Esophagus muscularis mucosa (tissue), 3 donors: ENCODE measurements at regions not wholly inside any gene's neighbourhood (a gene's known extent, or its start where the extent isn't known, plus 50 kb on each side); places are given as distances from the start of the nearest gene placed in this dataset.

Experiments
- POLR2A ChIP-seq: fragments of 450-650 bp; IDR thresholded peaks from one replicate; pipeline ENCODE4 v1.6.1; 2017; ENCODE audit warnings: antibody characterized with exemption, moderate library complexity, mild to moderate bottlenecking, low read depth
- POLR2AphosphoS5 ChIP-seq, 2 donors: sonication (generic); formaldehyde crosslinking; IDR thresholded peaks; one replicate each; pipeline ENCODE4 v1.6.1; 2017; ENCODE audit warnings: antibody characterized with exemption in 2 of 2
- TF ChIP-seq, protein P1 (sequence below), 3 experiments: fragments of 200-600 bp in 2 of 3; fragments of 450-650 bp in 1 of 3; sonication (generic) in 2 of 3; IDR thresholded peaks; one replicate each; pipeline ENCODE4 v1.5.1; 2017 to 2019; ENCODE audit warnings: antibody characterized with exemption in 3 of 3, mild to moderate bottlenecking in 2 of 3, moderate library complexity in 1 of 3

DNA sequence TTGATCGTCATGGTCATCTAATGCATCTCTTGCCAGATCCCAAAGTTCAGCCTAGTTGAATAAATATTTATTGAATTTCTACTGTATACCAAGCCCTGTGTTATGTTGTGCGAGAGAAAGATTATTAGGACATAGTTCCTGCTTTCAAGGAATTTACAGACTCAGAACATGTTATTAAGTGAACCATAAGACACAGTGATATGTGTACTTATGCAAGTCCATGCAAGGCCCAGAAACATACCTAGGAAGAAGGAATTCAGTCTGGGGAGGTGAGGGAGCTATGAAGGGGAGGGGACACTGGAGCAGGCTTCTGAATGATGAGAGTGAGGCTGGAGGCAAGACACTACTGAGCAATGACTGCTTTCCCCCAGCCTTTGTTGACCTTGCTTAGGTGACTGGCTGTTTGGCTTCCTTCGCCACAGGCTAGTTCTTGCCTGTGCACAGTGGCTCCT is 81.4 kb downstream of the ACAA2 start:
- TF ChIP-seq, protein P1, sequence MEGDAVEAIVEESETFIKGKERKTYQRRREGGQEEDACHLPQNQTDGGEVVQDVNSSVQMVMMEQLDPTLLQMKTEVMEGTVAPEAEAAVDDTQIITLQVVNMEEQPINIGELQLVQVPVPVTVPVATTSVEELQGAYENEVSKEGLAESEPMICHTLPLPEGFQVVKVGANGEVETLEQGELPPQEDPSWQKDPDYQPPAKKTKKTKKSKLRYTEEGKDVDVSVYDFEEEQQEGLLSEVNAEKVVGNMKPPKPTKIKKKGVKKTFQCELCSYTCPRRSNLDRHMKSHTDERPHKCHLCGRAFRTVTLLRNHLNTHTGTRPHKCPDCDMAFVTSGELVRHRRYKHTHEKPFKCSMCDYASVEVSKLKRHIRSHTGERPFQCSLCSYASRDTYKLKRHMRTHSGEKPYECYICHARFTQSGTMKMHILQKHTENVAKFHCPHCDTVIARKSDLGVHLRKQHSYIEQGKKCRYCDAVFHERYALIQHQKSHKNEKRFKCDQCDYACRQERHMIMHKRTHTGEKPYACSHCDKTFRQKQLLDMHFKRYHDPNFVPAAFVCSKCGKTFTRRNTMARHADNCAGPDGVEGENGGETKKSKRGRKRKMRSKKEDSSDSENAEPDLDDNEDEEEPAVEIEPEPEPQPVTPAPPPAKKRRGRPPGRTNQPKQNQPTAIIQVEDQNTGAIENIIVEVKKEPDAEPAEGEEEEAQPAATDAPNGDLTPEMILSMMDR (IDR thresholded peaks at IDR 0.05): no peak
- TF ChIP-seq POLR2AphosphoS5 (IDR thresholded peaks at IDR 0.05): no peak
- TF ChIP-seq POLR2A: no peak
